Liver (tissue), 3 donors: ENCODE measurements at regions not wholly inside any gene's neighbourhood (a gene's known extent, or its start where the extent isn't known, plus 50 kb on each side); places are given as distances from the start of the nearest gene placed in this dataset.

Experiments
- FOXA1 ChIP-seq: IDR thresholded peaks from 2 replicates; pipeline ENCODE4 v1.6.1; 2016; ENCODE audit warnings: antibody characterized with exemption
- GABPA ChIP-seq, 2 donors: IDR thresholded peaks in 1 of 2; conservative IDR thresholded peaks in 1 of 2; 2 replicates each; pipeline ENCODE4 v1.6.1; 2016; ENCODE audit warnings: antibody characterized with exemption in 2 of 2, mild to moderate bottlenecking in 1 of 2, moderate library complexity in 1 of 2
- JUND ChIP-seq, 2 donors: IDR thresholded peaks; 2 replicates each; pipeline ENCODE4 v1.6.1; 2016; ENCODE audit warnings: antibody characterized with exemption in 2 of 2
- RAD21 ChIP-seq, 2 donors: IDR thresholded peaks; 2 replicates each; pipeline ENCODE4 v1.6.1; 2016; ENCODE audit warnings: antibody characterized with exemption in 2 of 2, mild to moderate bottlenecking in 2 of 2
- RXRA ChIP-seq, 2 donors: IDR thresholded peaks; 2 replicates each; pipeline ENCODE4 v1.6.1; 2017 to 2018; ENCODE audit warnings: antibody characterized with exemption in 2 of 2, mild to moderate bottlenecking in 1 of 2
- TAF1 ChIP-seq: conservative IDR thresholded peaks from 2 replicates; pipeline ENCODE4 v1.6.1; 2016; ENCODE audit warnings: antibody characterized with exemption, mild to moderate bottlenecking
- YY1 ChIP-seq: IDR thresholded peaks from 2 replicates; pipeline ENCODE4 v1.6.1; 2016; ENCODE audit warnings: antibody characterized with exemption, mild to moderate bottlenecking
- TF ChIP-seq, protein P1 (sequence below): fragments of 150-350 bp; IDR thresholded peaks from 2 replicates; pipeline ENCODE4 v1.5.1; 2017; ENCODE audit warnings: improper control_type of control experiment, low read depth, low read length; ENCODE audit not compliant: missing input control
- TF ChIP-seq, protein P2 (sequence below): IDR thresholded peaks from 2 replicates; pipeline ENCODE4 v1.6.1; 2016; ENCODE audit warnings: antibody characterized with exemption
- donor health status: healthy.
- donor health status: healthy.

DNA sequence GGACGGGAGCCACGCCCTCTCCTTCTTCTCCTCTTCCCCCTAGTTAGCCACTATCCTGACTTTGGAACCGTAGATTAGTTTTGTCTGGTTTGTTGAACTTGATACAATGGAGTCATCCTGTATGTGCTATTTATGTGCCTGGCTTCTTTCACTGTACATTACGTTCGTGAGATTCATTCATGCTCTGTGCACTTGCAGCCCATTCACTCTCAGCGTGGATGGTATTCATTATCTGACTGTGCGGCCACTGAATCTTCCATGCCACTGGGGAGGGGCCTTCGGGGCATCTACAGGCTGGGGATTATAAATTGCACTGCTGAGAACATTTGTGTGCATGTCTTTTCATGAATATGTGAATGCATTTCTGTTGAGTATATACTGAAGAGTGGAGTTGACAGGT lies 262.5 kb downstream of the CDH26 start:
- TF ChIP-seq YY1, result no peak
- no peak for TF ChIP-seq RAD21 (IDR thresholded peaks at IDR 0.05)
- TF ChIP-seq, protein P1, sequence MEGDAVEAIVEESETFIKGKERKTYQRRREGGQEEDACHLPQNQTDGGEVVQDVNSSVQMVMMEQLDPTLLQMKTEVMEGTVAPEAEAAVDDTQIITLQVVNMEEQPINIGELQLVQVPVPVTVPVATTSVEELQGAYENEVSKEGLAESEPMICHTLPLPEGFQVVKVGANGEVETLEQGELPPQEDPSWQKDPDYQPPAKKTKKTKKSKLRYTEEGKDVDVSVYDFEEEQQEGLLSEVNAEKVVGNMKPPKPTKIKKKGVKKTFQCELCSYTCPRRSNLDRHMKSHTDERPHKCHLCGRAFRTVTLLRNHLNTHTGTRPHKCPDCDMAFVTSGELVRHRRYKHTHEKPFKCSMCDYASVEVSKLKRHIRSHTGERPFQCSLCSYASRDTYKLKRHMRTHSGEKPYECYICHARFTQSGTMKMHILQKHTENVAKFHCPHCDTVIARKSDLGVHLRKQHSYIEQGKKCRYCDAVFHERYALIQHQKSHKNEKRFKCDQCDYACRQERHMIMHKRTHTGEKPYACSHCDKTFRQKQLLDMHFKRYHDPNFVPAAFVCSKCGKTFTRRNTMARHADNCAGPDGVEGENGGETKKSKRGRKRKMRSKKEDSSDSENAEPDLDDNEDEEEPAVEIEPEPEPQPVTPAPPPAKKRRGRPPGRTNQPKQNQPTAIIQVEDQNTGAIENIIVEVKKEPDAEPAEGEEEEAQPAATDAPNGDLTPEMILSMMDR, result no peak
- no peak for TF ChIP-seq TAF1
- no peak for TF ChIP-seq GABPA (IDR thresholded peaks at IDR 0.05 in 1 of 2, conservative IDR thresholded peaks at IDR 0.05 in 1 of 2)
- TF ChIP-seq JUND (IDR thresholded peaks at IDR 0.05), result no peak
- TF ChIP-seq, protein P2, sequence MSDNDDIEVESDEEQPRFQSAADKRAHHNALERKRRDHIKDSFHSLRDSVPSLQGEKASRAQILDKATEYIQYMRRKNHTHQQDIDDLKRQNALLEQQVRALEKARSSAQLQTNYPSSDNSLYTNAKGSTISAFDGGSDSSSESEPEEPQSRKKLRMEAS, result no peak
- TF ChIP-seq RXRA (IDR thresholded peaks at IDR 0.05), result no peak
- no peak for TF ChIP-seq FOXA1
